GM12878 (cell line): ENCODE measurements at regions not wholly inside any gene's neighbourhood (a gene's known extent, or its start where the extent isn't known, plus 50 kb on each side); places are given as distances from the start of the nearest gene placed in this dataset.

ENCODE experiments used
- ATAC-seq: fragments of 200-7000 bp; cut with Tn5 transposase; 3 replicates; pipeline ENCODE4 v1.9.1; 2020; ENCODE audit warnings: mild to moderate bottlenecking, moderate library complexity
- BruUV-seq: library from RNA; stranded (reverse); fragments of 400-500 nt; replicated peaks from 2 replicates; lab custom pipeline; 2021; lab: Mats Ljungman, UMichigan
- CTCF ChIA-PET: fragments of 300-600 bp; sonication (Branson Sonifier 250); formaldehyde crosslinking; extraction: SDS; loops from one replicate; lab custom pipeline; 2021; ENCODE audit warnings: inconsistent platforms; lab: Yijun Ruan, JAX
- POLR2A ChIA-PET: fragments of 350-600 bp; formaldehyde crosslinking; extraction: SDS; loops from one replicate; lab custom pipeline; 2021; ENCODE audit warnings: inconsistent platforms; lab: Charles Lee
- RAD21 ChIA-PET: fragments of 300-600 bp; sonication (Branson Sonifier 250); formaldehyde crosslinking; loops from one replicate; lab custom pipeline; 2023; ENCODE audit warnings: antibody characterized with exemption; ENCODE audit not compliant: unreplicated experiment; lab: Charles Lee
- SMC1A ChIA-PET: fragments of 300-600 bp; sonication (Branson Sonifier 250); formaldehyde crosslinking; loops from one replicate; lab custom pipeline; 2023; ENCODE audit not compliant: unreplicated experiment, uncharacterized antibody; lab: Charles Lee
- DNase-seq: peaks from one replicate; pipeline ENCODE4 v3.0.0-alpha.2; 2011; ENCODE audit warnings: low read depth, low spot score
- FAIRE-seq: peaks from 3 replicates; lab custom pipeline; 2011; peaks lifted over from hg19 to GRCh38; lab: Jason Lieb, UNC
- H2AFZ ChIP-seq: 2 replicates; pipeline ENCODE4 v1.6.0; 2011; ENCODE audit warnings: low read depth, low read length, control low read depth; ENCODE audit not compliant: control insufficient read depth
- H3K27ac ChIP-seq: 2 replicates; pipeline ENCODE4 v1.5.1; 2011; ENCODE audit warnings: control low read depth; ENCODE audit not compliant: control insufficient read depth, insufficient read depth
- H3K27me3 ChIP-seq, 2 experiments: replicated peaks in 1 of 2; 2 replicates each; pipeline versions ENCODE4 v1.6.0 to v1.6.1; 2011; ENCODE audit warnings: low read length in 1 of 2; ENCODE audit not compliant: control insufficient read depth in 2 of 2, insufficient read depth in 2 of 2
- H3K36me3 ChIP-seq, 2 experiments: 2 replicates each; pipeline ENCODE4 v1.5.1; 2011; ENCODE audit warnings: low read length in 1 of 2; ENCODE audit not compliant: control insufficient read depth in 2 of 2, insufficient read depth in 2 of 2
- H3K4me1 ChIP-seq: 2 replicates; pipeline ENCODE4 v1.6.1; 2011; ENCODE audit warnings: mild to moderate bottlenecking, low read length, moderate library complexity, mixed read lengths; ENCODE audit not compliant: control insufficient read depth, insufficient read depth
- H3K4me2 ChIP-seq: 2 replicates; pipeline ENCODE4 v1.6.0; 2011; ENCODE audit warnings: control low read depth; ENCODE audit not compliant: control insufficient read depth, insufficient read depth
- H3K4me3 ChIP-seq: fragments of 200-600 bp; sonication (generic); 2 replicates; pipeline ENCODE4 v1.5.1; 2016
- H3K79me2 ChIP-seq: 2 replicates; pipeline ENCODE4 v1.6.0; 2011; ENCODE audit warnings: low read length; ENCODE audit not compliant: control insufficient read depth, insufficient read depth
- H3K9ac ChIP-seq: 2 replicates; pipeline ENCODE4 v1.8.0; 2011; ENCODE audit warnings: low read length, control low read depth, mixed read lengths; ENCODE audit not compliant: control insufficient read depth, insufficient read depth
- H3K9me3 ChIP-seq: replicated peaks from 3 replicates; pipeline ENCODE4 v1.5.1; 2011; ENCODE audit warnings: mild to moderate bottlenecking, low read length; ENCODE audit not compliant: control insufficient read depth, insufficient read depth
- H4K20me1 ChIP-seq: 2 replicates; pipeline ENCODE4 v1.6.0; 2011; ENCODE audit not compliant: control insufficient read depth, insufficient read depth
- REST ChIP-seq: IDR thresholded peaks from 2 replicates; pipeline ENCODE4 v1.6.1; 2012; ENCODE audit warnings: mild to moderate bottlenecking, low read depth, low read length
- ZBTB11 ChIP-seq: fragments of 450-650 bp; formaldehyde crosslinking; IDR thresholded peaks from 2 replicates; pipeline ENCODE4 v1.5.0; 2022; ENCODE audit warnings: mild to moderate bottlenecking, missing genetic modification characterization
- ZBTB40 ChIP-seq: fragments of 450-650 bp; IDR thresholded peaks from 2 replicates; pipeline ENCODE4 v1.6.1; 2016; ENCODE audit warnings: mild to moderate bottlenecking, moderate library complexity, borderline replicate concordance
- WGBS: methylation state at CpG from one replicate; pipeline ENCODE4 v1.1.6; 2016; ENCODE audit warnings: low lambda C conversion rate; ENCODE audit not compliant: insufficient replicate concordance, insufficient coverage; ENCODE audit errors: missing lambda C conversion rate; 5-methylcytosine and 5-hydroxymethylcytosine counted together
- in situ Hi-C: fragments of 300-500 bp; cut with MboI; formaldehyde crosslinking; loops from 9 replicates; pipeline ENCODE4 v1.14.3; 2018; ENCODE audit warnings: mixed read lengths
- intact Hi-C: fragments of 100-400 bp; cut with micrococcal nuclease; formaldehyde crosslinking; loops from one replicate; pipeline ENCODE4 v1.14.2; 2022; ENCODE audit not compliant: unreplicated experiment

GRCh38 chr16:65525707-65526106 lies 403.8 kb upstream of the CDH11 start (continued):
- TF ChIP-seq ZBTB11, result no peak

GRCh38 chr16:65524997-65525396 lies 403.1 kb upstream of the CDH11 start:
- CTCF ChIA-PET, result no interaction called here
- Histone ChIP-seq H3K27ac (no peak overlapping the region), H3K36me3 (no peaks in the 10 kb centered on the region), H3K4me3 (no peak overlapping the region), H2AFZ (no peak overlapping the region), H3K9ac (no peak overlapping the region), H3K9me3 (no peaks in the 10 kb centered on the region), H3K79me2 (no peaks in the 10 kb centered on the region), H3K4me1 (no peaks in the 10 kb centered on the region), H3K27me3 (no peaks in the 10 kb centered on the region), H3K4me2 (no peak overlapping the region), H4K20me1 (no peaks in the 10 kb centered on the region)
- no peak for ATAC-seq
- intact Hi-C loops (no loop called here), in situ Hi-C loops (no loop called here)
- POLR2A ChIA-PET, result no interaction called here
- FAIRE-seq, result no peak
- TF ChIP-seq ZBTB40 (no peak), REST (no peak)
- WGBS, result 36% methylated on average over 8 of the region's 8 CpGs
- RAD21 ChIA-PET, result no interaction called here
- DNase-seq, result no peak
- SMC1A ChIA-PET, result no interaction called here
- no TSS peak for BruUV-seq
